IMR-90 (cell line): ENCODE measurements at regions not wholly inside any gene's neighbourhood (a gene's known extent, or its start where the extent isn't known, plus 50 kb on each side); places are given as distances from the start of the nearest gene placed in this dataset.

Experiments used
- BHLHE40 ChIP-seq: fragments of 150-350 bp; IDR thresholded peaks from 2 replicates; pipeline ENCODE4 v1.6.1; 2016; ENCODE audit warnings: mild to moderate bottlenecking, low read depth, low read length
- CEBPB ChIP-seq: IDR thresholded peaks from 2 replicates; pipeline ENCODE4 v1.6.1; 2012; ENCODE audit warnings: low read depth, low read length, improper control_type of control experiment
- CTCF ChIP-seq: conservative IDR thresholded peaks from 2 replicates; pipeline ENCODE4 v1.5.1; 2012; ENCODE audit warnings: mild to moderate bottlenecking, low read depth, low read length, improper control_type of control experiment
- POLR2A ChIP-seq: IDR thresholded peaks from 2 replicates; pipeline ENCODE4 v1.6.1; 2012; ENCODE audit warnings: mild to moderate bottlenecking, low read depth, low read length
- RAD21 ChIP-seq: IDR thresholded peaks from 2 replicates; pipeline ENCODE4 v1.6.1; 2012; ENCODE audit warnings: low read length, improper control_type of control experiment
- RCOR1 ChIP-seq: IDR thresholded peaks from 2 replicates; pipeline ENCODE4 v1.6.1; 2012; ENCODE audit warnings: mild to moderate bottlenecking, low read length, improper control_type of control experiment; ENCODE audit not compliant: insufficient replicate concordance
- SMC3 ChIP-seq: fragments of 150-350 bp; IDR thresholded peaks from 2 replicates; pipeline ENCODE4 v1.6.1; 2016; ENCODE audit warnings: low read depth, mild to moderate bottlenecking, antibody characterized with exemption, low read length, moderate library complexity
- USF2 ChIP-seq: fragments of 150-350 bp; IDR thresholded peaks from 2 replicates; pipeline ENCODE4 v1.6.1; 2017; ENCODE audit warnings: mild to moderate bottlenecking, antibody characterized with exemption, low read length, low read depth

GRCh38 chr2:186187854-186188253, 298.2 kb upstream of the ZC3H15 start:
- TF ChIP-seq CEBPB (no peak), CTCF (no peak), POLR2A (no peak), RCOR1 (no peak), RAD21 (no peak), USF2 (no peak), BHLHE40 (no peak), SMC3 (no peak)
